Cardiac muscle cell (in vitro differentiated cells and primary cell): ENCODE measurements at regions not wholly inside any gene's neighbourhood (a gene's known extent, or its start where the extent isn't known, plus 50 kb on each side); places are given as distances from the start of the nearest gene placed in this dataset.

Experiments
- DNase-seq, 2 donors: peaks; one replicate each; pipeline versions ENCODE4 v3.0.0 to v3.0.0-alpha.2; 2010 to 2017; ENCODE audit warnings: low read depth in 1 of 2, low spot score in 1 of 2
- H3K27ac ChIP-seq: fragments of 200-600 bp; sonication (generic); 2 replicates; pipeline ENCODE4 v1.5.1; 2016
- H3K27me3 ChIP-seq: fragments of 200-600 bp; sonication (generic); 2 replicates; pipeline ENCODE4 v1.6.0; 2016; ENCODE audit warnings: control low read depth
- H3K36me3 ChIP-seq: fragments of 200-600 bp; sonication (generic); 2 replicates; pipeline ENCODE4 v1.5.1; 2016; ENCODE audit warnings: control low read depth
- H3K4me1 ChIP-seq: fragments of 200-600 bp; sonication (generic); 2 replicates; pipeline ENCODE4 v1.8.1; 2017; ENCODE audit warnings: low read depth, mild to moderate bottlenecking, mixed run types
- H3K4me3 ChIP-seq: fragments of 200-600 bp; sonication (generic); 2 replicates; pipeline ENCODE4 v1.5.1; 2016; ENCODE audit warnings: mild to moderate bottlenecking
- H3K9me3 ChIP-seq: fragments of 200-600 bp; sonication (generic); 2 replicates; pipeline ENCODE4 v1.5.1; 2017; ENCODE audit warnings: low read depth, mild to moderate bottlenecking, control low read depth
- CTCF ChIP-seq: IDR thresholded peaks from 2 replicates; pipeline ENCODE4 v1.5.1; 2012; ENCODE audit warnings: low read depth, mild to moderate bottlenecking, low read length

GRCh38 chr2:104620801-104621200 is 233.1 kb upstream of the POU3F3 start:
- H3K4me3 ChIP-seq: no peak overlapping the region
- H3K27ac ChIP-seq: no peak overlapping the region
- H3K36me3 ChIP-seq: no peaks in the 10 kb centered on the region
- H3K4me1 ChIP-seq: no peaks in the 10 kb centered on the region
- no peak for TF ChIP-seq CTCF
- no peaks in the 10 kb centered on the region for H3K9me3 ChIP-seq
- no peaks in the 10 kb centered on the region for H3K27me3 ChIP-seq
- no peak for DNase-seq

GRCh38 chr2:104635608-104636007 is 218.3 kb upstream of the POU3F3 start:
- DNase-seq: no peak
- no peaks in the 10 kb centered on the region for H3K4me1 ChIP-seq
- no peaks in the 10 kb centered on the region for H3K36me3 ChIP-seq
- no peaks in the 10 kb centered on the region for H3K9me3 ChIP-seq
- H3K27ac ChIP-seq: no peak overlapping the region
- H3K4me3 ChIP-seq: no peak overlapping the region
- no peak for TF ChIP-seq CTCF
- no peaks in the 10 kb centered on the region for H3K27me3 ChIP-seq

- no peak overlapping the region for H3K4me3 ChIP-seq
Observed at GRCh38 chr2:104638190-104638858, 215.6 kb upstream of the POU3F3 start.

GRCh38 chr2:104638859-104639202 is 215.1 kb upstream of the POU3F3 start:
- Histone ChIP-seq H3K36me3 (no peaks in the 10 kb centered on the region), H3K4me1 (no peaks in the 10 kb centered on the region), H3K9me3 (no peaks in the 10 kb centered on the region), H3K27me3 (no peaks in the 10 kb centered on the region), H3K4me3 (no peak overlapping the region), H3K27ac (no peak overlapping the region)
- TF ChIP-seq CTCF: no peak
- no peak for DNase-seq

More at GRCh38 chr2:104638190-104638858, 215.6 kb upstream of the POU3F3 start:
- TF ChIP-seq CTCF: no peak
- H3K36me3 ChIP-seq: no peaks in the 10 kb centered on the region
- DNase-seq: no peak
- H3K27ac ChIP-seq: no peak overlapping the region
- H3K27me3 ChIP-seq: no peaks in the 10 kb centered on the region
- H3K4me1 ChIP-seq: no peaks in the 10 kb centered on the region
- no peaks in the 10 kb centered on the region for H3K9me3 ChIP-seq

GRCh38 chr2:104641786-104642185 is 212.1 kb upstream of the POU3F3 start:
- Histone ChIP-seq H3K27ac (no peak overlapping the region), H3K36me3 (no peaks in the 10 kb centered on the region), H3K9me3 (no peaks in the 10 kb centered on the region), H3K27me3 (no peaks in the 10 kb centered on the region), H3K4me3 (no peak overlapping the region), H3K4me1 (no peaks in the 10 kb centered on the region)
- DNase-seq: no peak
- no peak for TF ChIP-seq CTCF
